ENCODE measurements at regions not wholly inside any gene's neighbourhood (a gene's known extent, or its start where the extent isn't known, plus 50 kb on each side); places are given as distances from the start of the nearest gene placed in this dataset.

- no peaks in the 10 kb centered on the region for H3K36me3 Mint-ChIP-seq
- no peak overlapping the region for H3K4me3 ChIP-seq
- no peaks in the 10 kb centered on the region for H3K27me3 ChIP-seq
- TF ChIP-seq CTCF (IDR thresholded peaks at IDR 0.05): no peak
- TF ChIP-seq EZH2phosphoT487 (IDR thresholded peaks at IDR 0.05): no peak
- no peak for TF ChIP-seq EZH2 (IDR thresholded peaks at IDR 0.05)
- DNase-seq (ENCODE audit: low spot score): no peak
- no peak overlapping the region for H3K9ac ChIP-seq
- H4K20me1 ChIP-seq (ENCODE audit: low read depth): no peaks in the 10 kb centered on the region
- H3K9me3 Mint-ChIP-seq: no peaks in the 10 kb centered on the region
- no peaks in the 10 kb centered on the region for H3F3A ChIP-seq (ENCODE audit: low read depth)
- H3K27ac ChIP-seq: no peak overlapping the region
- no peak overlapping the region for H3K4me3 Mint-ChIP-seq
- no peak overlapping the region for H3K27ac Mint-ChIP-seq
- H3K4me2 ChIP-seq: no peak overlapping the region
- no peaks in the 10 kb centered on the region for H3K36me3 ChIP-seq
- no peaks in the 10 kb centered on the region for H3K79me2 ChIP-seq (ENCODE audit: low read depth)
- H3K27me3 Mint-ChIP-seq (ENCODE audit: insufficient read depth, low read depth): peaks cover 2% of the 10 kb centered on the region
- no peaks in the 10 kb centered on the region for H3K9me3 ChIP-seq (ENCODE audit: low read depth)
- no peaks in the 10 kb centered on the region for H3K4me1 ChIP-seq
- H3K4me1 Mint-ChIP-seq: no peaks in the 10 kb centered on the region
- no peak overlapping the region for H2AFZ ChIP-seq (replicated peaks)
Observed at GRCh38 chr20:5442101-5442500, 125.3 kb upstream of the PROKR2 start.

- no peak overlapping the region for H3K4me2 ChIP-seq
- no peak overlapping the region for H3K4me3 ChIP-seq
- H3F3A ChIP-seq (ENCODE audit: low read depth): no peaks in the 10 kb centered on the region
- no peak overlapping the region for H3K9ac ChIP-seq
- no peak overlapping the region for H2AFZ ChIP-seq (replicated peaks)
- Mint-ChIP-seq H3K9me3 (no peaks in the 10 kb centered on the region), H3K4me3 (no peak overlapping the region), H3K27ac (no peak overlapping the region), H3K27me3 (ENCODE audit: insufficient read depth, low read depth) (peaks cover 8% of the 10 kb centered on the region), H3K4me1 (no peaks in the 10 kb centered on the region), H3K36me3 (no peaks in the 10 kb centered on the region)
- no peaks in the 10 kb centered on the region for H3K9me3 ChIP-seq (ENCODE audit: low read depth)
- DNase-seq (ENCODE audit: low spot score): no peak
- TF ChIP-seq CTCF (IDR thresholded peaks at IDR 0.05) (no peak), EZH2phosphoT487 (IDR thresholded peaks at IDR 0.05) (no peak), EZH2 (IDR thresholded peaks at IDR 0.05) (no peak)
- H4K20me1 ChIP-seq (ENCODE audit: low read depth): no peaks in the 10 kb centered on the region
- H3K27me3 ChIP-seq: no peaks in the 10 kb centered on the region
- H3K27ac ChIP-seq: no peak overlapping the region
- no peaks in the 10 kb centered on the region for H3K4me1 ChIP-seq
- H3K79me2 ChIP-seq (ENCODE audit: low read depth): no peaks in the 10 kb centered on the region
- no peaks in the 10 kb centered on the region for H3K36me3 ChIP-seq
Observed at GRCh38 chr20:5434116-5434515, 117.4 kb upstream of the PROKR2 start.

- TF ChIP-seq EZH2 (IDR thresholded peaks at IDR 0.05) (no peak), CTCF (IDR thresholded peaks at IDR 0.05) (no peak), EZH2phosphoT487 (IDR thresholded peaks at IDR 0.05) (no peak)
Observed at GRCh38 chr20:5433352-5433751, 116.6 kb upstream of the PROKR2 start.

More at GRCh38 chr20:5433352-5433751, 116.6 kb upstream of the PROKR2 start:
- Histone ChIP-seq H3K27ac (no peak overlapping the region), H3K36me3 (no peaks in the 10 kb centered on the region), H3K9ac (no peak overlapping the region), H3K79me2 (ENCODE audit: low read depth) (no peaks in the 10 kb centered on the region), H4K20me1 (ENCODE audit: low read depth) (no peaks in the 10 kb centered on the region), H3K27me3 (no peaks in the 10 kb centered on the region), H3K4me3 (no peak overlapping the region), H3K4me1 (no peaks in the 10 kb centered on the region), H3K9me3 (ENCODE audit: low read depth) (no peaks in the 10 kb centered on the region), H3K4me2 (no peak overlapping the region), H3F3A (ENCODE audit: low read depth) (no peaks in the 10 kb centered on the region), H2AFZ (replicated peaks) (no peak overlapping the region)
- H3K27me3 Mint-ChIP-seq (ENCODE audit: insufficient read depth, low read depth): peaks cover 8% of the 10 kb centered on the region
- H3K4me3 Mint-ChIP-seq: no peak overlapping the region
- H3K4me1 Mint-ChIP-seq: no peaks in the 10 kb centered on the region
- H3K9me3 Mint-ChIP-seq: no peaks in the 10 kb centered on the region
- no peaks in the 10 kb centered on the region for H3K36me3 Mint-ChIP-seq
- no peak for DNase-seq (ENCODE audit: low spot score)
- no peak overlapping the region for H3K27ac Mint-ChIP-seq

All from neural progenitor cell (in vitro differentiated cells).